ENCODE measurements at regions not wholly inside any gene's neighbourhood (a gene's known extent, or its start where the extent isn't known, plus 50 kb on each side); places are given as distances from the start of the nearest gene placed in this dataset.

- H3K4me2 ChIP-seq: no peak overlapping the region
- H2AFZ ChIP-seq: no peak overlapping the region
- H3K4me3 Mint-ChIP-seq: no peak overlapping the region
- ATAC-seq: no peak
- no peaks in the 10 kb centered on the region for H3K27me3 ChIP-seq (ENCODE audit: insufficient read depth)
- peaks cover 22% of the 10 kb centered on the region; the same call in 1 of the 2 replicates for H3K9me2 ChIP-seq (ENCODE audit: insufficient read depth)
- no peak overlapping the region for H3K4me3 ChIP-seq
- no peaks in the 10 kb centered on the region for H3K79me2 ChIP-seq (replicated peaks; ENCODE audit: insufficient read depth)
- H3K9me3 Mint-ChIP-seq: no peaks in the 10 kb centered on the region
- H3K27me3 Mint-ChIP-seq (ENCODE audit: insufficient read depth, low read depth, poor library complexity): no peaks in the 10 kb centered on the region
- H3K4me1 ChIP-seq (ENCODE audit: insufficient read depth): no peaks in the 10 kb centered on the region
- H3K27ac Mint-ChIP-seq: no peak overlapping the region
- H3K36me3 ChIP-seq (ENCODE audit: insufficient read depth): no peaks in the 10 kb centered on the region
- H3K4me1 Mint-ChIP-seq: no peaks in the 10 kb centered on the region
- H3F3A ChIP-seq (replicated peaks; ENCODE audit: low read depth): no peaks in the 10 kb centered on the region
- no peak overlapping the region for H3K27ac ChIP-seq (ENCODE audit: low read depth)
- H3K36me3 Mint-ChIP-seq (ENCODE audit: low read depth): no peaks in the 10 kb centered on the region
- no peak for DNase-seq (ENCODE audit: low spot score)
- TF ChIP-seq ZNF114 (CRISPR knock-in tag; IDR thresholded peaks at IDR 0.05): no peak
- no peak for TF ChIP-seq ZNF331 (CRISPR knock-in tag; IDR thresholded peaks at IDR 0.05; ENCODE audit: low read depth)
- TF ChIP-seq JUNB (IDR thresholded peaks at IDR 0.05; ENCODE audit: unreplicated experiment): no peak
- no peak for TF ChIP-seq ZNF462 (CRISPR knock-in tag; IDR thresholded peaks at IDR 0.05)
- TF ChIP-seq CTCF (conservative IDR thresholded peaks at IDR 0.05; ENCODE audit: low read depth in 2 of 2): no peak
- no peak for TF ChIP-seq ETS1 (IDR thresholded peaks at IDR 0.05)
- no peak for TF ChIP-seq EZH2phosphoT487 (IDR thresholded peaks at IDR 0.05; ENCODE audit: unreplicated experiment)
- no peak for TF ChIP-seq NANOG (IDR thresholded peaks at IDR 0.05; ENCODE audit: borderline replicate concordance)
- no peaks in the 10 kb centered on the region for H4K20me1 ChIP-seq (replicated peaks; ENCODE audit: insufficient read depth)
These were observed 78.7 kb downstream of the ICOS start for GRCh38 chr2:204015118-204015843.

Data from GM23338 (cell line).